Adrenal gland (tissue), 5 donors: ENCODE measurements at regions not wholly inside any gene's neighbourhood (a gene's known extent, or its start where the extent isn't known, plus 50 kb on each side); places are given as distances from the start of the nearest gene placed in this dataset.

ENCODE experiments used
- CTCF ChIP-seq, 6 experiments: fragments of 450-650 bp in 4 of 6; fragments of 200-600 bp in 2 of 6; sonication (generic) in 1 of 6; IDR thresholded peaks; 1 replicate in 5 of 6; 2 replicates in 1 of 6; pipeline versions ENCODE4 v1.5.1 to v1.8.0; 2016 to 2021; ENCODE audit warnings: antibody characterized with exemption in 6 of 6, mild to moderate bottlenecking in 2 of 6, moderate library complexity in 1 of 6
- POLR2A ChIP-seq, 2 donors: fragments of 450-650 bp; IDR thresholded peaks; one replicate each; pipeline ENCODE4 v1.6.1; 2017; ENCODE audit warnings: antibody characterized with exemption in 2 of 2, mild to moderate bottlenecking in 2 of 2, moderate library complexity in 1 of 2
- donor health status: DM: no; HTN: no; CAD: no.

GRCh38 chr6:145093226-145093625, 642.1 kb downstream of the EPM2A start:
- TF ChIP-seq CTCF (IDR thresholded peaks at IDR 0.05) (no peak), POLR2A (IDR thresholded peaks at IDR 0.05) (no peak)
